HG02588 (cell line): ENCODE measurements at regions not wholly inside any gene's neighbourhood (a gene's known extent, or its start where the extent isn't known, plus 50 kb on each side); places are given as distances from the start of the nearest gene placed in this dataset.
A peak's percentile ranks its signal among the peaks of the same experiment; 100 is the strongest.

Experiments
- ATAC-seq: cut with Tn5 transposase; IDR thresholded peaks from one replicate; pipeline ENCODE4 v1.9.1; 2021; ENCODE audit warnings: mild to moderate bottlenecking, moderate library complexity; ENCODE audit not compliant: unreplicated experiment

DNA sequence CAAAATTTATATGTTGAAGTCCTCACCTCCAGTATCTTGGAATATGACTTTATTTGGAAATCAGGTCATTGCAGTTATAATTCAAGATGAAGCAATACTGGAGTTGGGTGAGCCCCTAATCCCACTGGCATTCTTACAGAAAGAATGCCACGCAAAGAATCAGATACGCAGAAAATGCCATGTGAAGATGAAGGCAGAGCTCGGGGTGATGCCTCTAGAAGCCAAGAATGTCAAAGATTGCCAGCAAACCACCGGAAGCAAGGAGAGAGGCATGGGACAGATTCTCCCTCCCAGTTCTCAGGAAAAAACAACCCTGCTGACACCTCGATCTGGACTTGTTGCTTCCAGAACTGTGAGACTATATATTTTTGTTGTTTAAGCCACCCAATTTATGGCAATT is 273.4 kb upstream of the CITED2 start:
- no peak for ATAC-seq

DNA sequence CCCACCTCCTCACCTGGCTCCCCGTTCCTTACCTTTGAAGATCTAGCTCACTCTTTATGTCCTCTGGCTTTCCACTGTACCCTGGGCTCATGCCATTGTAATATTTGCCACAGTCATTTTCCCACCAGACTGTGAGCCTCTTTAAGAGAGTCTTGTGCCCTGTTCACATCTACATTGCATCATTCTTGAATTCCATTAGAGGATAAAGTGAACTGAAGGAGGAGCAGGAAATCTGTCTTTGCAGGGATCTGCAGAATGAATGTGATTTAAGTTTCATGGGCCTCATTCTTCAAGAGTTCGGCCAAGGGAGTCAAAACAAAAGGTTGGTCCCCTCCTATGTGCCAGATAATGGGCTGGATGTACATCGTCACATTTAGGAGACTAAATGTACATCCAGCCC is 272.6 kb upstream of the CITED2 start:
- ATAC-seq, result no peak

DNA sequence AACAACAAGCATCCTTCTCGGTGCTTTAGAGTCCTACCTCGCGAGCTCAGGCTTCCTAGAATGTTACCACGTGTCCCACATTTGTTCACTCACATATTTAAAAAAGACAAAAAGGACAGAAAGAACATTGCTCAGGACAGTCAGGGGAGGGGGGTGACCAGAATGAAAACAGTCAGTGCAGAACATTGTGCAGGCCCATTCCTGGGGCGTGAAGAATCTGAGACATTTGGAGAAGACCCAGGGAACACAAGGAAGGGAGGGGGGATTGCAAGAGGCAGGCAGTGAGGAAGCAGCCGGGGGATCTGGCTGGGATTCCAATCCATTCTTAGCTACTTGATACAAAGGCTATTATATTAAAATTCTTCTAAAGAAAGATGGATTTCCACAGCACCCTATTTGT is 270.4 kb upstream of the CITED2 start:
- no peak for ATAC-seq

DNA sequence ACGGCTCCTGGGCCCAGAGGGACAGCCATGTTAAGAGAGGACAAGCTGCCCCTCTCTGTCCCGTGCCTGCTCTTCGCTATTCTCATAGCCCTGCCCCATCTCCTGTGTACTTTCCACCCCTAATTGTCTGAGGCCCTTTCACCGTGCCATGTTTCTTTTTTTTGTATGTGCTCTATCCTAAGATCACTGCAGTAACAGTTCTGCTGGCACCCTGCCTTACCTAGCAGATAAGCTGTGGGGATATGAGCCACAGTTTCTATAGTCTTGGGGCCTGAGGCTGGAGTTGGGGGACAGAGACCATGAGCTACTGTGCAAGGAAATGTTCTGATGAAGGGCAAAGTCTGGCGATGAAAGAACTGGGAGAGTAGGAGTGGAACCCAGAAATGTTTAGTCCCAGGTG is 269.5 kb upstream of the CITED2 start:
- no peak for ATAC-seq

DNA sequence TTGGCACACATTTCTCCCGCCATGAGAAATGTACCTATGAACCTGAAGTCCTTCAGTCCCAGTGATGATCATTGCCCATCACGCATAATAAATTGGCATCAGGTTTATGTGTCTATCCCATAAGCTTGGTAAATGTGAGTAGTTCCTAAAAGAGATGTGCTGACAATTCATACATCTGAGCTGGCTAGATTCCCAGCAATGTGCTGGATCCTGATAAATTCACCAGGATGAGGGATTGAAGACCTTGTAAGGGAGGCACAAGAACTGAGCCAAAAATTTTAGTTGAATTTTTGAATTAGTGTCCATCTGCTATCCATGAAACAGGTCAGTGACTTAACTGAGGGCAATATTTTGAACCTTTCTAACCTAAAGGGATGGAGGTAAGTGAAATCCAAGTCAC is 267.9 kb upstream of the CITED2 start:
- no peak for ATAC-seq

DNA sequence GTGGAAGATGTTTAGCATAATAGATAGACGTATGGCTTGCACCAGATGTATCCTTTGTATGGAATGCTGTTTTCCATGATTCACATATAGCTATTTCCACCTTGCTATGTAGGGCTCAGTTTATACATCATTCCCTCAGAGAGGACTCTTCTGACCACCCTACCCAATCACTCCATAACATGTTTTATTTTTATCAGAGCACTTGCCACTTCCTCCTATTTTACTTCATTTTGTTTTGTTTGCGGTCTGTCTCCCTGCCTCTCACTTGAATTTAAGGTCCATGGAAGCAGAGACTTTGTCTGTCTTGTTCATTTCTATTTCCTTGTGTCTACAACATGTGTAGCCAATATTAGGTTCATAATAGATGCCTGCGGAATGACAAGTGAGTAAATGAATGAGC is 266.9 kb upstream of the CITED2 start:
- ATAC-seq, result no peak

DNA sequence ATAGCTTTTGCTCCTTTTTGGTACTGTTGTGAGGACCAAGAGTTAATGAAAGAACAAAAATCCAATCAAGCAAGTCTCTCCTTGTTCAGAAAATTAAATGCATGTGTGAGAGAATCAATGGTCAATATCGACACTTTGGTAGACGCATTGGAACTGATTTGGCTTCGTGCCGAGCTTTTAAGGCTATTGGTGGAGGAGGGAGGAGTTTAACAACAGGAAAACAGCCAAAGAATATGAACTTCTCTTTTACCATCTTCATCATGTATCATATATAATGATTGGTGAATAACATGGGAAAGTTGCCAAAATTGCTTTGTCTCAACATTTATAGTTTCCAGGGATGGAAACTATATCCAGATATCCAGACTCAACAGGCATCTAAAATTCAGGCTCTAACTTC is 266.5 kb upstream of the CITED2 start:
- no peak for ATAC-seq

DNA sequence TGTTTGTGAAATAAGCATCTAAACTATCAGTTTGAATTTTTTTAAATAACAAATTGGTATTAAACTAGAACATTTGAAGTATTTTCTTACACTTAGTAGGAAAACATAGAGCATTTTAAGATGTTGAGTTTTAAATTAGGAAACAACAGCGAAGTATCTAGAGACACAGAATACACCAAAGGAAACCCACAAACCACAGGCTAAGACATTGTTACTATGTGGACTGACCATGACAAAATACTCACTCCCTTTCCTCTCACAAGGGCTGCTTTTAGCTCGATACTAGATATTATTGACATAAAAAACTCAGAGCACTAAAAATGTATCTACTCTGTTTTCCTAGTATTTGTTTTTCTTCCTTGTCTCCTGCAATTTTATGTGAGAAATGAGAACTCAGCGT is 266.0 kb upstream of the CITED2 start:
- ATAC-seq, result peak; percentile 90

DNA sequence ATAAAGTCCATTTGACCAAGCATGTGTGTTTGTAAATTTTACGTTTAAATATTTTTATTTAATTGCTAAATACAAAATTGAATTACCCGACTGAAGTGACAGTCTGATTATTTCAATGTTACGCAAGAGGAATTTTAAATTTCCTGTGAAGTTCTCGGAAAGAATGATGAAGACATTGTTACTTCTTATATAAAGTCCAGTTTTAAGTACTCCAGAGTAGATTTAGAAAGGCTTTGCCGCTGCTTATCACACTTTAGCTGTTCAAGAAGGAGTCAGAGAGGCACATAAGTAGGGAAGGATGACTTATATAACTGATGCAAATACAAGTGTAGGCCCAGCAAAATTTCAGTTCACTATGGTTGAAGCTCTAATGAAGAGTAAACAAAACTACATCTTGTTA is 265.1 kb upstream of the CITED2 start:
- no peak for ATAC-seq

DNA sequence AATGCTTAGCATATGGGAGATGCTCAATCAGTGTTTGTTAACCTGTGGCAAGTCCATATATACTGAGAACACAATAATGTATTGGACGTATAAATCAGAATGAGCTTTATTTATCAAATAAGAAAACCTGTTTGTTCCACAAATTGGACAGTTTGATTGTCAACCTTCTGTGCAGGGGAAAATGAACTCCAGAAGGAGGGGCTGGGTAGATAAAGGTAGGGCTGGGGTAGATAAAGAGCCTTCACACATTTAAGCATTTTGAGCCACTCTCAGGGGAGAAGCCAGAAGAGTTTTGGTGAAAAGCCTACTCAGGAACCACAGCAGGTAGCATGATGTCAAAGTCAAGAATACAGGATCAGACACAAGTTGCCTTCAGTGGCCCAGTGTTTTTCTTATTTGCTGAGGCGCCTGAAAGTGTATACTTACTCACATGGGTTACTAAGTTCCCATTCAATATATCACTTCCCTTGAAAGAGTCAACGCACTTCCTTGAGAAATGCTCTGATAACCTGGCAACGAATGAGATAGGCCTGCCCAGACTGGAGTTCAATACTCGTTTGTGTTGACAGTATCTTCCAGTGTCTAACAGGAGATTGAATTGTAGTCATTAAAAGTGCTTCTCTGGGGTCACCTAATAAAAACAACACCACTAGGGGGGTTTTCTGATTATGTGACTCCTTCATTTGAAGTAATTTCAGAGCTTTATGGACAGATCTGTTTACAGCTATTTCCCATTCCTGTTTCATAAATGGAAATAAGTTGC is 263.9 kb upstream of the CITED2 start:
- no peak for ATAC-seq

DNA sequence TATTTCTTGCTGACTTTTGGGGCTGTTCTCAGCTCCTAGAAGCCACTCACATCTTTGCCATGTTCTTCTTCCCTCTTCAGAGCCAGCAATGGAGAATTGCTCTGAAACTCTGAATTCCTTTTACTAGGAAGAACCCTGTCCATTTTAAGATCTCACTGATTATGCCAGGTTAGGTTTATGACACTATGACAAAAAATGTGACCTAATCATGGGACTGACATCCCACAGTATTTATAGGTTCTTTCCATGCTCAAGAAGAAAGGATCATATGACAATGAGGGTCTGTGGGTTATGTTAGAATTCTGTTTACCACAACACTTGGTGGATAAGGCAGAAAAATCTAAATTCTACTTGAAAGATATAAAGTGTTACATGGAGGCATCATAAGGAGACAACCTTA is 263.3 kb upstream of the CITED2 start:
- ATAC-seq, result no peak

DNA sequence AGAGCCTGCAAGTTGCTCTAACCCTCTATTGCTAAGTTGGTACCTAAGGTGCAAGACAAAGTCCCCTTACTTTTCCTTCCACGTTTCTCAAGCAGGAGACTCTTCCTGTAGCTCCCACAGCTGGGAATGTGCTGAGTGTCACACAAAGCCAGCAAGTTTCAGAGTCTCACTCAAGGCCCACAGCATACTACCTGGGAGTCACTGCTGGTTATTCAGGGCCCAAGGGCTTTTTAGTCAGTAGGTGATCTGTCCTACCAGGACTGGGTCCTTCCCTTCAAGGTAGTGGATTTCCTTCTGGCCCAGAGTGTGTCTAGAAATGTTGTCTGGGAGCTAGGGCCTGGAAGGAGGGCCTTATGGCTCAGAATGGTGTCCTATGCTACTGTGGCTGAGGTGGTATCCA is 261.9 kb upstream of the CITED2 start:
- no peak for ATAC-seq

DNA sequence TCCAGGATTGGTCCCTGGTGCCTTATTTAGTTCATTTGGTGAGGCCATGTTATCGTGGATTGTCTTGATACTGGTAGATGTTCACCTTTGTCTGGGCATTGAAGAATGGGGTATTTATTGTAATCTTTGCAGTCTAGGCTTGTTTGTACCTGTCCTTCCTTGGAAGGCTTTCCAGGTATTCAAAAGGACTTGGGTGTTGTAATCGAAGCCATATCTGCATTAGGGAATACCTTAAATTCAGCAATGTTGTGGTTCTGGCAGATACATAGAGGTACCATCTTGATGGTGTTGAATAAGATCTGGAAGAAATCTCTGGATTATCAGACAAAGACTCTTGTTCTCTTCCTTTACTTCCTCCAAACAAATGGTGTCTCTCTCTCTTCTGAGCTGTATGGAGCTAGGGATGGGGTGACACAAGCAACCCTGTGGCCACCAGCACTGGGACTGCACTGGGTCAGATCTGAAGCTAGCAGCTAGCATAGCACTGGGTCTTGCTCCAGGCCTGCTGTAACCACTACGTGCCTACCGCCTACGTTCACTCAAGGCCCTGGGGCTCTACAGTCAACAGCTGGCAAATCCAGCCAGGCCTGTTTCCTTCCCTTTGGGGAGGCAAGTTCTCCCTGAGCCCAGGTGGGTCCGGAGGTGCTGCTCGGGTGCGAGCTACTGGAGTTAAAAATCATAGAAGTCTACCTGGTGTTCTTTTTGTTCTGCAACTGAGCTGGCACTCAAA is 261.1 kb upstream of the CITED2 start:
- ATAC-seq, result no peak

DNA sequence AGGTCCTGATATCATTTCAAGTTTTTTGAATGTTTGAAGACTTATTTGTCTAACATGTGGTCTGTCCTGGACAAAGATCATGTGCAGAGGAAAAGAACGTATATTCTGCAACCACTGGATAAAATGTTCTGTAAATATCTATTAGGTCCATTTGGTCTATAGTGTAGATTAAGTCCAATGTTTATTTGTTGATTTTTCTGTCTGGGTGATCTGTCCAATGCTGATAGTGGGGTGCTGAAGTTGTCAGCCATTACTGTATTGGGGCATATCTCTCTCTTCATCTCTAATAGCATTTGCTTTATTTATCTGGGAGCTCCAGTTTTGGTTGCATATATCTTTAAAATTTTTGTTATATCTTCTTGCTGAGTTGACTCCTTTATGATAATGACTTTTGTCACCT is 258.4 kb upstream of the CITED2 start:
- no peak for ATAC-seq

DNA sequence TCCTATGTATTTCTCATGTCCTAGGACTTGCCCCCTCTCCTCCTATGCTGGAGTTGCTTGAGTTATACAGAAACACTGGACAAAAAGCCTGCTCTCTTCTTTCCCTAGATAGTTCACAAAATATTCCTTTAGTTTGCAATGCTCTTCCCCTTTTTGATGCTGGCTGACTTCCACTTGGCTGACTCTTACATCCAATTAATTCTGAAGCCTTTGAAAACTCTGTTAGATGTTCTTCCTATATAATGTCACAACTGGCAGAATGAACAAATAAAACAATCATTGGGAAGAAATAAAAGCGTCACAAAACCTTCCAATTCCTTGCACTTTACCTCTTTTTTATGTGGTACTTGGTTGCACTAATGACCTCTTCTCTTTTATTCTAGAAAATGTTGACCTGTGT is 253.8 kb upstream of the CITED2 start:
- ATAC-seq, result no peak

DNA sequence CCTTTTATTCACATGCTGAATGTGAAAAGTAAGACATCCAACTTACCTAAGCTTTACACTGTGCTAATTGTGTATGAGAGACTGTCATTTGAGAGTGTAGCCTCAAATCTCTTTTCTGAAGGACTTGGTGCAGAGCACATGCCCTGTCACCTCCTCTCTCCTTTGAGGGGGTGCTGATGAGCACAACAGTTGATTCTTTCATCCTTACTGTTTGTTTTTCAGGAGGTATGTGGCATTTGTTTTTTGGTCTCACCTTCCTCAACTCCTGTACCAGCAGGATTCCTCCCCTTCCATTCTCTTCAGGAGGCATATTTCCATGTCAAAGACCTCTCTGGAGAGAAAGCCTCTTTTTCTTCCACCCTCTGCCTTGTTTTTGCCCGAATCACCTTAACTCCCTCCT is 252.6 kb upstream of the CITED2 start:
- ATAC-seq, result no peak

DNA sequence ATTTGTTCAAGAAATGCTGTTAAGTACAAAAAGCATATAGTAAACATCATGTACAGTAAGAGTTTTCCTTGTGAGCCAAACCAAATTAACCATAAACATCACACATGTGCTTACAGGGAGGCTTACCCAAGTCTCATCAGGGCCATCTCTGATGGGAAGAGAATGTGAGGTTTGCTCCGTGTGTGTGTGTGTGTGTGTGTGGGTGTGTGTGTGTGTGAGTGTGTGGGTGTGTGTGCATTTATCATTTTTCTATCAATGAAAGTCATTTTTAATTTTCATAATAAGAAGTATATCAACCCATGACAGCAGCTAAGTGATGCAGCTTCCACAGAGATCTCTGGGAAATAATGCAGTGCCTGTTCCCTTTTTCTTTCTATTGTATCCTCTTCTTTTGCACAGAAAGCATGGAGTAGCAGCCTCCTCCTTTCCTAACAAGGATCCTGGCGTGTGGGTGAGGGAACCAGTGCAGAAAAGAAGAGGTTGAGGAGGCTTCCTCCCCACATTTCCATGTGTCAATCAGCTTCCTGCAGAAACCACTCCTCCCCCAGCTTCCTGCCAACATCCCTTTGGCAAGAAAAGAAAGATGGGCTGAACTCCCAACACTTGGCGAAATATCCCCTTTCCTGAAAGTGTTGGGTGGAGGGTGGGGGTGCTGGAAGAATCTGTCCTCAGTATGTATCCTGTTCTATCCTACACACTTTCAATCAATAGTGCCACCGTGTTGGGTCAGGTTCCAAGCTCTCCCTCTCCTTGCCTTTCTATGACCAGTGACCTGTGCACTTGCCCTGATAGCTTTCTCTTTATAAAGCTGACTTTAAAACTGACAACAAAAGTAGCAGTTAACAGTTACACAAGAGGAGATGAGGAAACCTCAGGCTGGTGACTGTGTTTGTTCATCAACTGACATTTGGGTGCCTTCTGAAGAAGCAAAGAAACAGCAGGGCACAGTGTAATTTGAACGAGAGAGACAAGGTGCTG is 251.8 kb upstream of the CITED2 start:
- no peak for ATAC-seq

DNA sequence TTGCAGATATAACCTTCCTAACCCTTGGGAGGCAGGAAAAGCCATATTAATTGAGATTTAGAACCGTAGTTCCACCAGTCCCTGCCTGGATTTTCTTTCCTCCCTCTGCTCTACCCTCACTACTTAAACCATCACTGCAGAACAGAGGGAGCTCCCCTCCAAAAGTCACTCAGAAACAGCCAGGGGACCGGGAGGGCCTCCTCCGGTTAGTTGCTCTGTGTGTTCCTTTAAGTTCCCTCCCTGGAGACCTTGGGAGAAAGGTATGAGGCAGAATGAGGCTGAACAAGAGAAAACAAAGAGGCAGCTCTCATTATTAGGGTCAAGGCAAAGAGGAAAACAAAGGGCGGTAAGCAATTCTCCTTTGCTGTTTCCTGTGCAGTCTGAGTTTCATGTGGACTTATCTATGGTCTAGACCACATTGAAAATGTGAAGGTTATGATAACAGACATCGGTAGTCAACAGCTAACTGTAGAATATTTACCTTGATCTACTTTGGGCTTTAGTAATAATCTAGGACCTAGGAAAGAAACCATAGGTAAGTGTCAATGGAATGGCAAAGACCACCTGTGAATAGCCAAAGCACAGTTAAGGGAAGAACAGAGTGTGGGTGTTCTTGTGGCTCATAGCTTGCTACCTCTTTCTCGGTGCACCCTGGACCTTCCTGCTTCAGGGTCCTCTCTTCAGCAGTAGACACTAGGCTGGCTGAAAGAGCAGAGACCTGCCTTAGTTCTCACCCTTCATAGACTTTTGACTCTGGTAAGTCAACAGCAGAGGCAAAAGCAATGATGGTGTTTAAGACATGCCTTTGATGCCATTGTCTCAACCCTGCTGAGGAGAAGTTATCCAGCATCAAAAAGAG is 250.9 kb upstream of the CITED2 start:
- ATAC-seq, result no peak

DNA sequence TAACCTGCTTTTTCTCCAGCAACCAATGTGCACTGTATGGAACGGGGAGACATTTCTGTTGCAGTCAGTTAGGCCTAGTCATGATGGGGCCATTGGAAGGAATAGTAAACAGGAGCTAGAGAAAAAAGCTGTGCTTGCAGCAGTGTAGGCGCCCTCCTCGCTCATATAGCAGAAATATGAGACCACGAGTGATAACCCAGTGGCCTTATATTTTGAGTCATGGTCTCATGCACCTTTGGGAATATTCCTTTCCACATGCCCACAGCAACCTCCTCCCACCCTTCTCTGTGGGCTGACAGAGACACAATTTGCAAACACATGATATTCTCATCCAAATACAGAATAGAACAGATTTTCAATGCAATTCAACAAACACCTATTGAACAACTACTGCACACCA is 248.9 kb upstream of the CITED2 start:
- no peak for ATAC-seq

DNA sequence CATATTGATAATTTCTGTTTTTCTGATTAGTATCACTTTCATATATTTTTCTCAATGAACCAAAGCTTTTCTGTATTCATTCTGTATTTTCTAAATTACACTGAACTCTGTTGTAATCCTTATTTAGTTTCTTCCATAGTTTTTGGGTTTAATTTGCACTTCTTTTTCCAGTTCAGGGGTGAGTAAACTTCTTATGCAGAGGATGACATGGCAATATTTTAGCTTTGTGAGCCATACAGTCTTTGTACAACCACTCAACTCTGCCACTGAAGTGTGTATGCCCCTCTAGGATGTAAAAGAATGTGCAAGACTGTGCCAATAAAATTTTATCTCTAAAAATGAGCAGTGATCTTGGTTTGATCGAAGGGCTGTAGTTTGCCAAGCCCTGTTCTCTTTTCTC is 239.0 kb upstream of the CITED2 start:
- ATAC-seq, result no peak

DNA sequence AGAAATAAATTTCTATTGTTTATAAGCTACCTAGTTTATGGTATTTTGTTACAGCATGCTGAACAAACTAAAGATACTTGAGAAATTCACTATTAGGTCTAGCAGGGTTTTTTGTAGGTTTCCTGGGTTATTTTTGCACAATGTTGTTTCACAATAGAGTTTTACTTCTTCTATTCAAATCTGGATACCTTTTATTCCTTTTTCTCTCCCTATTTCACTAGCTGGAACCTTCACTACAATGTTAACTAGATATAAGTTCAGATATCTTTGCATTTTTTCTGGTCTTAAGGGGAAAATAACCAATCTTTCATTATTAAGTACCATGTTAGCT is 237.7 kb upstream of the CITED2 start:
- no peak for ATAC-seq
